Vagina (tissue), 2 donors: ENCODE measurements at regions not wholly inside any gene's neighbourhood (a gene's known extent, or its start where the extent isn't known, plus 50 kb on each side); places are given as distances from the start of the nearest gene placed in this dataset.

Source experiments
- DNase-seq, 2 donors: peaks; one replicate each; pipeline ENCODE4 v3.0.0-alpha.2; 2017; ENCODE audit errors: extremely low spot score in 2 of 2
- H3K27ac ChIP-seq: fragments of 200-600 bp; sonication (generic); one replicate; pipeline ENCODE4 v1.5.1; 2019
- H3K27me3 ChIP-seq: fragments of 200-600 bp; sonication (generic); one replicate; pipeline ENCODE4 v1.5.1; 2019
- H3K36me3 ChIP-seq, 2 donors: fragments of 200-600 bp; sonication (generic); one replicate each; pipeline ENCODE4 v1.5.1; 2017 to 2019
- H3K4me1 ChIP-seq: fragments of 200-600 bp; sonication (generic); one replicate; pipeline ENCODE4 v1.5.1; 2019
- H3K4me3 ChIP-seq, 2 donors: fragments of 200-600 bp; sonication (generic); 1 replicate in 1 of 2; 2 replicates in 1 of 2; pipeline ENCODE4 v1.5.1; 2016 to 2019
- H3K9me3 ChIP-seq: fragments of 200-600 bp; sonication (generic); one replicate; pipeline ENCODE4 v1.5.1; 2019
- CTCF ChIP-seq, 3 experiments: fragments of 450-650 bp in 2 of 3; fragments of 200-600 bp in 1 of 3; sonication (generic) in 1 of 3; IDR thresholded peaks; one replicate each; pipeline ENCODE4 v1.5.1; 2017 to 2019; ENCODE audit warnings: antibody characterized with exemption in 3 of 3, mild to moderate bottlenecking in 2 of 3, moderate library complexity in 2 of 3
- POLR2A ChIP-seq, 2 donors: fragments of 450-650 bp; IDR thresholded peaks; one replicate each; pipeline ENCODE4 v1.6.1; 2017; ENCODE audit warnings: antibody characterized with exemption in 2 of 2, mild to moderate bottlenecking in 2 of 2, moderate library complexity in 2 of 2
- POLR2AphosphoS5 ChIP-seq, 2 donors: sonication (generic); formaldehyde crosslinking; IDR thresholded peaks; one replicate each; pipeline ENCODE4 v1.9.0; 2017; ENCODE audit warnings: antibody characterized with exemption in 2 of 2, mild to moderate bottlenecking in 2 of 2, low read depth in 1 of 2; ENCODE audit not compliant: insufficient read depth in 1 of 2
- intact Hi-C: fragments of 100-400 bp; cut with DNase I; formaldehyde crosslinking; loops from one replicate; pipeline ENCODE4 v1.15.1; 2023

DNA sequence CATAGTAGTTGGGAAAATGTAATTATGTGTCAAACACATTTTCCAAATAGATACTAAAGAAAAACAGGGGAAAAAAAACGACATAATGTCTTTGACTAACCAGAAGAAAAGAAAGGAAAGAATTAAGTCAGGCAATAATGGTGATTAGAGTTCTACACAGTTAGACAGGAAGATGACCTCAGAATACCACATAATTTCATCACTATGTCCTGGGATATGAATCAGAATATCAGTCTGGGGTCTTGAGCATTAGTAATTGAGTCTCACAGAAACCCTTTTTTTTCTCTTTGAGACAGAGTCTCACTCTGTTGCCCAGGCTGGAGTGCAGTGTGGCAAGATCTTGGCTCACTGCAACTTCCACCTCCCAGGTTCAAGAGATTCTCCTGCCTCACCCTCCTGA lies 503.4 kb downstream of the SLITRK1 start:
- H3K4me3 ChIP-seq: no peak overlapping the region

GRCh38 chr13:83377491-83377890 lies 504.8 kb downstream of the SLITRK1 start:
- Histone ChIP-seq H3K27me3 (no peaks in the 10 kb centered on the region), H3K4me3 (no peak overlapping the region), H3K36me3 (no peaks in the 10 kb centered on the region), H3K27ac (no peak overlapping the region), H3K9me3 (no peaks in the 10 kb centered on the region), H3K4me1 (no peaks in the 10 kb centered on the region)
- intact Hi-C loops: no loop called here
- TF ChIP-seq POLR2AphosphoS5 (IDR thresholded peaks at IDR 0.05; ENCODE audit: insufficient read depth in 1 of 2, low read depth in 1 of 2) (no peak), CTCF (IDR thresholded peaks at IDR 0.05) (no peak), POLR2A (IDR thresholded peaks at IDR 0.05) (no peak)
- no peak for DNase-seq

More for the DNA sequence above, 503.4 kb downstream of the SLITRK1 start:
- no peak for TF ChIP-seq CTCF (IDR thresholded peaks at IDR 0.05)
- no peak for TF ChIP-seq POLR2A (IDR thresholded peaks at IDR 0.05)
- no peak for TF ChIP-seq POLR2AphosphoS5 (IDR thresholded peaks at IDR 0.05; ENCODE audit: insufficient read depth in 1 of 2, low read depth in 1 of 2)
- no peak for DNase-seq
- Histone ChIP-seq H3K27ac (no peak overlapping the region), H3K4me1 (no peaks in the 10 kb centered on the region), H3K9me3 (no peaks in the 10 kb centered on the region), H3K36me3 (no peaks in the 10 kb centered on the region), H3K27me3 (no peaks in the 10 kb centered on the region)
- intact Hi-C loops: no loop called here

- Histone ChIP-seq H3K27me3 (no peaks in the 10 kb centered on the region), H3K27ac (no peak overlapping the region), H3K4me1 (no peaks in the 10 kb centered on the region), H3K36me3 (no peaks in the 10 kb centered on the region), H3K9me3 (peaks cover 4% of the 10 kb centered on the region), H3K4me3 (no peak overlapping the region)
- TF ChIP-seq CTCF (IDR thresholded peaks at IDR 0.05) (no peak), POLR2A (IDR thresholded peaks at IDR 0.05) (no peak), POLR2AphosphoS5 (IDR thresholded peaks at IDR 0.05; ENCODE audit: insufficient read depth in 1 of 2, low read depth in 1 of 2) (no peak)
- DNase-seq: no peak
- intact Hi-C loops: no loop called here
Measured at GRCh38 chr13:83372786-83373185, 509.5 kb downstream of the SLITRK1 start.

DNA sequence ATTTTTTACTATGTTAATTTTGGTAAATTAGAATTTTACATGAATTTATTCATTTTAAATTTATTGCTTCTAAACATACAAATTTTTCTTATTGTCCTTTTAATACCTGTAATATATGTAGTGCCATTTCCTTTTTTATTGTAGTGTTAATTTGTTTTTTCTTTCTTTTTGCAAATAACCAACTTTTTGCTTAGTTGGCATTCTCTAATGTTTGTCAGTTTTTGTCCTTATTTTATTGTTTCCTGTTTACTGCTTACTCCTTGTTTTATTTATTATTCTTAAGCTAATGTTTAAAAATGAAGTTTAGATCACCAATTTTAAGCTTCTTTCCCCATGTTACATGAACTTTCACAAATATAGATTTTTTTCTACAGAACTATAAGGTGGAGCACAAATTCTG lies 516.6 kb downstream of the SLITRK1 start:
- Histone ChIP-seq H3K9me3 (peaks cover 4% of the 10 kb centered on the region), H3K27me3 (no peaks in the 10 kb centered on the region), H3K4me3 (no peak overlapping the region), H3K27ac (no peak overlapping the region), H3K4me1 (no peaks in the 10 kb centered on the region), H3K36me3 (no peaks in the 10 kb centered on the region)
- DNase-seq: no peak
- intact Hi-C loops: no loop called here
- no peak for TF ChIP-seq CTCF (IDR thresholded peaks at IDR 0.05)
- TF ChIP-seq POLR2A (IDR thresholded peaks at IDR 0.05): no peak
- TF ChIP-seq POLR2AphosphoS5 (IDR thresholded peaks at IDR 0.05; ENCODE audit: insufficient read depth in 1 of 2, low read depth in 1 of 2): no peak

- Histone ChIP-seq H3K27ac (no peak overlapping the region), H3K4me3 (no peak overlapping the region), H3K27me3 (no peaks in the 10 kb centered on the region), H3K4me1 (no peaks in the 10 kb centered on the region), H3K36me3 (no peaks in the 10 kb centered on the region), H3K9me3 (no peaks in the 10 kb centered on the region)
- no peak for DNase-seq
- intact Hi-C loops: no loop called here
- TF ChIP-seq POLR2A (IDR thresholded peaks at IDR 0.05) (no peak), POLR2AphosphoS5 (IDR thresholded peaks at IDR 0.05; ENCODE audit: insufficient read depth in 1 of 2, low read depth in 1 of 2) (no peak), CTCF (IDR thresholded peaks at IDR 0.05) (no peak)
Measured at GRCh38 chr13:83355041-83355440, 527.2 kb downstream of the SLITRK1 start.
